NCI-H526 (cell line): ENCODE measurements at regions not wholly inside any gene's neighbourhood (a gene's known extent, or its start where the extent isn't known, plus 50 kb on each side); places are given as distances from the start of the nearest gene placed in this dataset.
"Not testable (repeated sequence)": the region's sequence is repeated elsewhere in the genome, so short reads cannot be mapped to it uniquely, and the experiment has no call there.

ENCODE experiments used
- DNase-seq, 2 experiments: peaks; one replicate each; lab custom pipeline; 2025; lab: John Stamatoyannopoulos, UW

GRCh38 chr3:176074096-176074495 lies 1123.2 kb downstream of the TBL1XR1 start:
- no peak for DNase-seq

GRCh38 chr3:176071943-176072342 lies 1125.3 kb downstream of the TBL1XR1 start:
- DNase-seq = no peak

- no peak for DNase-seq
These were observed 1128.5 kb downstream of the TBL1XR1 start for GRCh38 chr3:176068750-176069149.

- DNase-seq = no peak
These were observed 1138.4 kb downstream of the TBL1XR1 start for GRCh38 chr3:176058856-176059255.

GRCh38 chr3:176055836-176056235 lies 1141.4 kb downstream of the TBL1XR1 start:
- no peak for DNase-seq

- no peak for DNase-seq
These were observed 1145.5 kb downstream of the TBL1XR1 start for GRCh38 chr3:176051766-176052165.

- DNase-seq = no peak
These were observed 1150.6 kb downstream of the TBL1XR1 start for GRCh38 chr3:176046703-176047102.

- DNase-seq = no peak
These were observed 1155.5 kb downstream of the TBL1XR1 start for GRCh38 chr3:176041812-176042211.

- no peak for DNase-seq
These were observed 1156.1 kb downstream of the TBL1XR1 start for GRCh38 chr3:176041185-176041584.

GRCh38 chr3:176037636-176038035 lies 1159.6 kb downstream of the TBL1XR1 start:
- no peak for DNase-seq

- no peak for DNase-seq
These were observed 1165.2 kb downstream of the TBL1XR1 start for GRCh38 chr3:176032043-176032442.

- DNase-seq = not testable (repeated sequence)
These were observed 1157.1 kb downstream of the NAALADL2 start for GRCh38 chr3:176016203-176016602.

- DNase-seq = not testable (repeated sequence)
These were observed 1156.1 kb downstream of the NAALADL2 start for GRCh38 chr3:176015228-176015627.

- DNase-seq = no peak
These were observed 1150.1 kb downstream of the NAALADL2 start for GRCh38 chr3:176009256-176009655.

- DNase-seq = no peak
These were observed 1146.4 kb downstream of the NAALADL2 start for GRCh38 chr3:176005564-176005963.

- DNase-seq = no peak
These were observed 1130.0 kb downstream of the NAALADL2 start for GRCh38 chr3:175989161-175989560.

GRCh38 chr3:175988401-175988800 lies 1129.3 kb downstream of the NAALADL2 start:
- DNase-seq = no peak

- DNase-seq = no peak
These were observed 1126.6 kb downstream of the NAALADL2 start for GRCh38 chr3:175985781-175986180.

- DNase-seq = no peak
These were observed 1124.2 kb downstream of the NAALADL2 start for GRCh38 chr3:175983379-175983778.

- no peak for DNase-seq
These were observed 1121.5 kb downstream of the NAALADL2 start for GRCh38 chr3:175980486-175981090.

- no peak for DNase-seq
These were observed 1119.0 kb downstream of the NAALADL2 start for GRCh38 chr3:175977968-175978752.

- DNase-seq = no peak
These were observed 1110.3 kb downstream of the NAALADL2 start for GRCh38 chr3:175969456-175969855.

- peak; percentile 74 to 85 for DNase-seq
These were observed 1105.9 kb downstream of the NAALADL2 start for GRCh38 chr3:175965036-175965435.

GRCh38 chr3:175957427-175957826 lies 1098.3 kb downstream of the NAALADL2 start:
- no peak for DNase-seq
